Panc1 (cell line): ENCODE measurements at regions not wholly inside any gene's neighbourhood (a gene's known extent, or its start where the extent isn't known, plus 50 kb on each side); places are given as distances from the start of the nearest gene placed in this dataset.

Source experiments
- ATAC-seq: fragments of 200-7000 bp; cut with Tn5 transposase; 2 replicates; pipeline ENCODE4 v1.9.1; 2020; ENCODE audit warnings: mild to moderate bottlenecking, moderate library complexity
- BruUV-seq: library from RNA; stranded (reverse); fragments of 400-500 nt; replicated peaks from 2 replicates; lab custom pipeline; 2021; lab: Mats Ljungman, UMichigan
- CTCF ChIA-PET: fragments of 300-600 bp; sonication (Branson Sonifier 250); formaldehyde crosslinking; loops from one replicate; lab custom pipeline; 2022; ENCODE audit warnings: antibody characterized with exemption; lab: Charles Lee
- POLR2A ChIA-PET: fragments of 300-600 bp; sonication (Branson Sonifier 250); formaldehyde crosslinking; loops from one replicate; lab custom pipeline; 2022; ENCODE audit warnings: antibody characterized with exemption; lab: Charles Lee
- DNase-seq: peaks from one replicate; pipeline ENCODE4 v3.0.0-alpha.2; 2010; ENCODE audit warnings: low read depth, low spot score
- H3K27ac ChIP-seq: 2 replicates; pipeline ENCODE4 v1.5.1; 2011; ENCODE audit warnings: mild to moderate bottlenecking, low read length, inconsistent platforms
- H3K27me3 ChIP-seq: fragments of 200-500 bp; sonication (Bioruptor generic); 2 replicates; pipeline ENCODE4 v1.6.0; 2014; ENCODE audit warnings: low read length, inconsistent platforms; ENCODE audit not compliant: control insufficient read depth, insufficient read depth
- H3K36me3 ChIP-seq: fragments of 200-500 bp; sonication (Bioruptor generic); 2 replicates; pipeline ENCODE4 v1.5.1; 2014; ENCODE audit warnings: inconsistent platforms, mild to moderate bottlenecking, low read length, moderate library complexity; ENCODE audit not compliant: control insufficient read depth, insufficient read depth
- H3K4me1 ChIP-seq: 2 replicates; pipeline ENCODE4 v1.5.1; 2011; ENCODE audit warnings: inconsistent platforms, mild to moderate bottlenecking, low read length, moderate library complexity; ENCODE audit not compliant: control insufficient read depth, insufficient read depth
- H3K4me3 ChIP-seq, 2 experiments: 2 replicates each; pipeline ENCODE4 v1.5.1; 2011 to 2012; ENCODE audit warnings: low read depth in 2 of 2, low read length in 2 of 2, mild to moderate bottlenecking in 2 of 2, inconsistent platforms in 1 of 2, moderate library complexity in 1 of 2
- H3K9me3 ChIP-seq: fragments of 200-500 bp; sonication (Bioruptor generic); 2 replicates; pipeline ENCODE4 v1.5.1; 2014; ENCODE audit warnings: low read depth, mild to moderate bottlenecking, inconsistent platforms, low read length, moderate library complexity; ENCODE audit not compliant: control insufficient read depth, insufficient read depth
- CTCF ChIP-seq: fragments of 450-650 bp; IDR thresholded peaks from 2 replicates; pipeline ENCODE4 v1.5.1; 2017; ENCODE audit warnings: mild to moderate bottlenecking
- POLR2AphosphoS5 ChIP-seq: IDR thresholded peaks from 2 replicates; pipeline ENCODE4 v1.6.1; 2012; ENCODE audit warnings: mild to moderate bottlenecking, low read depth, low read length, moderate library complexity
- REST ChIP-seq, 2 experiments: IDR thresholded peaks; 2 replicates each; pipeline ENCODE4 v1.6.1; 2011 to 2012; ENCODE audit warnings: low read depth in 2 of 2, control low read depth in 1 of 2, low read length in 1 of 2, mild to moderate bottlenecking in 1 of 2, moderate library complexity in 1 of 2; ENCODE audit not compliant: insufficient read depth in 1 of 2
- SIN3A ChIP-seq: IDR thresholded peaks from 2 replicates; pipeline ENCODE4 v1.6.1; 2012; ENCODE audit warnings: low read depth, mild to moderate bottlenecking, low read length, moderate library complexity, borderline replicate concordance; ENCODE audit not compliant: insufficient read depth
- TCF7L2 ChIP-seq: IDR thresholded peaks from 2 replicates; pipeline ENCODE4 v1.6.1; 2011; ENCODE audit warnings: mild to moderate bottlenecking, low read depth, low read length, inconsistent platforms
- in situ Hi-C: cut with HindIII; loops from 2 replicates; pipeline ENCODE4 v1.10.0; 2016; ENCODE audit warnings: low sequenced_read_pairs, low pct_unique_long_range_greater_than_20kb
- intact Hi-C: fragments of 100-400 bp; cut with micrococcal nuclease; formaldehyde crosslinking; loops from one replicate; pipeline ENCODE4 v1.10.0; 2022; ENCODE audit not compliant: unreplicated experiment

- no TSS peak for BruUV-seq
- DNase-seq: no peak
- intact Hi-C loops: no loop called here
- ChIA-PET CTCF (no interaction called here), POLR2A (no interaction called here)
- H3K4me3 ChIP-seq: no peak overlapping the region
- H3K27me3 ChIP-seq: no peaks in the 10 kb centered on the region
- H3K4me1 ChIP-seq: no peaks in the 10 kb centered on the region
- TF ChIP-seq CTCF: no peak
- no peak for TF ChIP-seq REST (IDR thresholded peaks at IDR 0.05; ENCODE audit: insufficient read depth in 1 of 2, low read depth in 2 of 2, low read length in 1 of 2)
- no peak for TF ChIP-seq SIN3A
- no peak for TF ChIP-seq TCF7L2
- TF ChIP-seq POLR2AphosphoS5: no peak
- in situ Hi-C loops: no loop called here
- no peak for ATAC-seq
- H3K36me3 ChIP-seq: no peaks in the 10 kb centered on the region
- H3K9me3 ChIP-seq: no peaks in the 10 kb centered on the region
- no peak overlapping the region for H3K27ac ChIP-seq
These were observed 541.0 kb downstream of the SPRY1 start for GRCh38 chr4:123937581-123937980.

GRCh38 chr4:123939621-123940020 lies 543.0 kb downstream of the SPRY1 start:
- Histone ChIP-seq H3K27me3 (no peaks in the 10 kb centered on the region), H3K36me3 (no peaks in the 10 kb centered on the region), H3K27ac (no peak overlapping the region), H3K4me1 (no peaks in the 10 kb centered on the region), H3K9me3 (no peaks in the 10 kb centered on the region), H3K4me3 (no peak overlapping the region)
- CTCF ChIA-PET: no interaction called here
- DNase-seq (peak; percentile 5), ATAC-seq (no peak)
- no TSS peak for BruUV-seq
- in situ Hi-C loops (no loop called here), intact Hi-C loops (no loop called here)
- TF ChIP-seq CTCF (no peak), SIN3A (no peak), REST (IDR thresholded peaks at IDR 0.05; ENCODE audit: insufficient read depth in 1 of 2, low read depth in 2 of 2, low read length in 1 of 2) (no peak), TCF7L2 (no peak), POLR2AphosphoS5 (no peak)
- POLR2A ChIA-PET: no interaction called here
